NT2/D1 (cell line): ENCODE measurements at regions not wholly inside any gene's neighbourhood (a gene's known extent, or its start where the extent isn't known, plus 50 kb on each side); places are given as distances from the start of the nearest gene placed in this dataset.
"Not testable (repeated sequence)": the region's sequence is repeated elsewhere in the genome, so short reads cannot be mapped to it uniquely, and the experiment has no call there.

ENCODE experiments used
- DNase-seq: peaks from one replicate; pipeline ENCODE4 v3.0.0-alpha.2; 2011; ENCODE audit warnings: low read depth, low spot score
- H3K27me3 ChIP-seq: 2 replicates; pipeline ENCODE4 v1.6.0; 2011; ENCODE audit warnings: mild to moderate bottlenecking; ENCODE audit not compliant: insufficient read length, insufficient read depth
- H3K36me3 ChIP-seq: 2 replicates; pipeline ENCODE4 v1.6.1; 2011; ENCODE audit warnings: mild to moderate bottlenecking, low read length, mixed read lengths; ENCODE audit not compliant: insufficient read depth, insufficient read length
- H3K4me1 ChIP-seq: 2 replicates; pipeline ENCODE4 v1.5.1; 2011; ENCODE audit not compliant: insufficient read depth, insufficient read length
- H3K4me3 ChIP-seq: 2 replicates; pipeline ENCODE4 v1.5.1; 2011; ENCODE audit warnings: low read depth; ENCODE audit not compliant: insufficient read length
- H3K9ac ChIP-seq: 2 replicates; pipeline ENCODE4 v1.6.0; 2011; ENCODE audit warnings: low read depth; ENCODE audit not compliant: insufficient read length
- H3K9me3 ChIP-seq: 2 replicates; pipeline ENCODE4 v1.5.1; 2011; ENCODE audit warnings: mild to moderate bottlenecking, low read length; ENCODE audit not compliant: insufficient read depth
- SUZ12 ChIP-seq: IDR thresholded peaks from 2 replicates; pipeline ENCODE4 v1.6.1; 2011; ENCODE audit not compliant: insufficient read length, insufficient read depth; ENCODE audit errors: extremely low read depth
- YY1 ChIP-seq: IDR thresholded peaks from 2 replicates; pipeline ENCODE4 v1.6.1; 2011; ENCODE audit not compliant: insufficient read length, insufficient read depth
- ZNF274 ChIP-seq: IDR thresholded peaks from 2 replicates; pipeline ENCODE4 v1.6.1; 2011; ENCODE audit warnings: mild to moderate bottlenecking, low read depth, low read length

GRCh38 chr6:78666764-78667163 lies 200.6 kb upstream of the IRAK1BP1 start:
- H3K9ac ChIP-seq, result no peak overlapping the region
- no peak overlapping the region for H3K4me3 ChIP-seq
- TF ChIP-seq SUZ12, result no peak
- no peak for TF ChIP-seq ZNF274
- no peak for TF ChIP-seq YY1
- H3K9me3 ChIP-seq, result no peaks in the 10 kb centered on the region
- no peaks in the 10 kb centered on the region for H3K4me1 ChIP-seq
- H3K36me3 ChIP-seq, result no peaks in the 10 kb centered on the region
- H3K27me3 ChIP-seq, result no peaks in the 10 kb centered on the region
- no peak for DNase-seq

- Histone ChIP-seq H3K27me3 (no peaks in the 10 kb centered on the region), H3K4me3 (no peak overlapping the region), H3K36me3 (no peaks in the 10 kb centered on the region), H3K9ac (no peak overlapping the region), H3K4me1 (no peaks in the 10 kb centered on the region), H3K9me3 (no peaks in the 10 kb centered on the region)
- DNase-seq, result no peak
- TF ChIP-seq SUZ12 (no peak), YY1 (no peak)
Observed at GRCh38 chr6:78670156-78670555, 197.2 kb upstream of the IRAK1BP1 start.

GRCh38 chr6:78670802-78671201 lies 196.5 kb upstream of the IRAK1BP1 start:
- H3K9me3 ChIP-seq, result peaks cover 5% of the 10 kb centered on the region; the same call in 1 of the 2 replicates
- H3K4me1 ChIP-seq, result no peaks in the 10 kb centered on the region
- no peaks in the 10 kb centered on the region for H3K36me3 ChIP-seq
- no peak for DNase-seq
- no peaks in the 10 kb centered on the region for H3K27me3 ChIP-seq
- no peak for TF ChIP-seq YY1
- TF ChIP-seq ZNF274, result no peak
- no peak for TF ChIP-seq SUZ12
- H3K9ac ChIP-seq, result no peak overlapping the region
- H3K4me3 ChIP-seq, result no peak overlapping the region

GRCh38 chr6:78676069-78677007 lies 191.0 kb upstream of the IRAK1BP1 start:
- H3K9ac ChIP-seq, DNase-seq, H3K4me3 ChIP-seq, H3K36me3 ChIP-seq, H3K27me3 ChIP-seq, H3K4me1 ChIP-seq: not testable (repeated sequence)
- H3K9me3 ChIP-seq, result peaks cover 10% of the 10 kb centered on the region; the same call in 1 of the 2 replicates

- DNase-seq, result no peak
- H3K4me1 ChIP-seq, result no peaks in the 10 kb centered on the region
- TF ChIP-seq ZNF274 (no peak), SUZ12 (no peak), YY1 (no peak)
- H3K9me3 ChIP-seq, result no peaks in the 10 kb centered on the region
- no peak overlapping the region for H3K4me3 ChIP-seq
- no peak overlapping the region for H3K9ac ChIP-seq
- no peaks in the 10 kb centered on the region for H3K27me3 ChIP-seq
- no peaks in the 10 kb centered on the region for H3K36me3 ChIP-seq
Observed at GRCh38 chr6:78688668-78689067, 178.7 kb upstream of the IRAK1BP1 start.

GRCh38 chr6:78693835-78694234 lies 173.5 kb upstream of the IRAK1BP1 start:
- Histone ChIP-seq H3K9ac (no peak overlapping the region), H3K4me1 (no peaks in the 10 kb centered on the region), H3K9me3 (no peaks in the 10 kb centered on the region; the same call in 1 of the 2 replicates), H3K36me3 (no peaks in the 10 kb centered on the region), H3K27me3 (no peaks in the 10 kb centered on the region), H3K4me3 (no peak overlapping the region)
- no peak for DNase-seq
- no peak for TF ChIP-seq ZNF274
- TF ChIP-seq YY1, result no peak
- TF ChIP-seq SUZ12, result no peak

GRCh38 chr6:78694628-78695027 lies 172.7 kb upstream of the IRAK1BP1 start:
- not testable (repeated sequence) for H3K9ac ChIP-seq, H3K4me3 ChIP-seq, H3K36me3 ChIP-seq, H3K4me1 ChIP-seq, H3K27me3 ChIP-seq, DNase-seq, H3K9me3 ChIP-seq

GRCh38 chr6:78700991-78701390 lies 166.4 kb upstream of the IRAK1BP1 start:
- Histone ChIP-seq H3K4me3 (no peak overlapping the region), H3K36me3 (no peaks in the 10 kb centered on the region), H3K27me3 (no peaks in the 10 kb centered on the region), H3K9ac (no peak overlapping the region), H3K4me1 (no peaks in the 10 kb centered on the region), H3K9me3 (no peaks in the 10 kb centered on the region)
- no peak for DNase-seq
- no peak for TF ChIP-seq SUZ12
- TF ChIP-seq YY1, result no peak
- no peak for TF ChIP-seq ZNF274
